ENCODE measurements at regions not wholly inside any gene's neighbourhood (a gene's known extent, or its start where the extent isn't known, plus 50 kb on each side); places are given as distances from the start of the nearest gene placed in this dataset.

- H3K27me3 Mint-ChIP-seq (ENCODE audit: insufficient read depth, low read depth): peaks cover 20% of the 10 kb centered on the region
- no peak overlapping the region for H3K4me3 Mint-ChIP-seq
- H4K20me1 ChIP-seq (ENCODE audit: low read depth): no peaks in the 10 kb centered on the region
Measured at GRCh38 chr3:10744098-10744465, 71.9 kb upstream of the SLC6A11 start.

GRCh38 chr3:10745392-10745791 is 70.6 kb upstream of the SLC6A11 start:
- DNase-seq (ENCODE audit: low spot score): no peak

More at GRCh38 chr3:10744098-10744465, 71.9 kb upstream of the SLC6A11 start:
- Mint-ChIP-seq H3K4me1 (no peaks in the 10 kb centered on the region), H3K9me3 (no peaks in the 10 kb centered on the region), H3K36me3 (no peaks in the 10 kb centered on the region), H3K27ac (no peak overlapping the region)
- Histone ChIP-seq H3K36me3 (no peaks in the 10 kb centered on the region), H3K9ac (no peak overlapping the region), H3K9me3 (ENCODE audit: low read depth) (no peaks in the 10 kb centered on the region), H3K27ac (no peak overlapping the region), H3K79me2 (ENCODE audit: low read depth) (no peaks in the 10 kb centered on the region), H3K4me3 (no peak overlapping the region), H3K27me3 (peaks cover 43% of the 10 kb centered on the region), H3F3A (ENCODE audit: low read depth) (no peaks in the 10 kb centered on the region), H3K4me1 (peaks cover 6% of the 10 kb centered on the region), H2AFZ (replicated peaks) (no peak overlapping the region), H3K4me2 (no peak overlapping the region)
- TF ChIP-seq EZH2 (IDR thresholded peaks at IDR 0.05) (no peak), CTCF (IDR thresholded peaks at IDR 0.05) (peak; percentile 38)
- peak; percentile 46 for DNase-seq (ENCODE audit: low spot score)

DNA sequence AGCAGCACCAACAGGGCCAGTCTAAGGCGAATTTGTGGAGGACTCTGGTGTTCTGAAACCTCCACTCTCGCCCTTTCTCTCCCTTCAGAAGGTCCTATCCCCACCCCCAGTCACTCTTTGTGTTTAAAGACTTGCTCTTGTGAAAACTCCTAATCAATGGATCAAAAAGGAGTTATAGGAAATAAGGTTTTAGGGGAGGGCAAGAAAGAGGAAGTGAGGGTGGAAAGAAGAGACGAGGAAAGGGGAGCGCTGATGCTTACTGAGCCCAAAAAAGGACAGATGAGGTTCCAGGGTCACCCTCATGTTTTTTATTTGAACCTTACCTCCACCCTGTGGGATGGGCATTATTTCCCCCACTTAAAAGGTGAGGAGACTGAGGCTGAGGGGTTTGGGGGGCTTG is 70.0 kb upstream of the SLC6A11 start:
- Mint-ChIP-seq H3K9me3 (no peaks in the 10 kb centered on the region), H3K27me3 (ENCODE audit: insufficient read depth, low read depth) (peaks cover 15% of the 10 kb centered on the region), H3K36me3 (no peaks in the 10 kb centered on the region)

More at GRCh38 chr3:10745392-10745791, 70.6 kb upstream of the SLC6A11 start:
- H3K4me3 Mint-ChIP-seq: no peak overlapping the region
- H3K36me3 ChIP-seq: no peaks in the 10 kb centered on the region
- no peaks in the 10 kb centered on the region for H3K4me1 Mint-ChIP-seq
- no peaks in the 10 kb centered on the region for H4K20me1 ChIP-seq (ENCODE audit: low read depth)
- H3K79me2 ChIP-seq (ENCODE audit: low read depth): no peaks in the 10 kb centered on the region
- peaks cover 43% of the 10 kb centered on the region for H3K27me3 ChIP-seq
- H3K27ac Mint-ChIP-seq: no peak overlapping the region
- no peaks in the 10 kb centered on the region for H3K9me3 ChIP-seq (ENCODE audit: low read depth)
- no peak overlapping the region for H3K9ac ChIP-seq
- H3K9me3 Mint-ChIP-seq: no peaks in the 10 kb centered on the region
- H3K4me1 ChIP-seq: peaks cover 6% of the 10 kb centered on the region
- no peak overlapping the region for H2AFZ ChIP-seq (replicated peaks)
- H3K36me3 Mint-ChIP-seq: no peaks in the 10 kb centered on the region
- peaks cover 17% of the 10 kb centered on the region for H3K27me3 Mint-ChIP-seq (ENCODE audit: insufficient read depth, low read depth)
- H3K4me3 ChIP-seq: no peak overlapping the region
- no peaks in the 10 kb centered on the region for H3F3A ChIP-seq (ENCODE audit: low read depth)
- TF ChIP-seq EZH2phosphoT487 (IDR thresholded peaks at IDR 0.05): no peak
- TF ChIP-seq CTCF (IDR thresholded peaks at IDR 0.05): no peak
- no peak for TF ChIP-seq EZH2 (IDR thresholded peaks at IDR 0.05)
- H3K4me2 ChIP-seq: no peak overlapping the region
- no peak overlapping the region for H3K27ac ChIP-seq

DNA sequence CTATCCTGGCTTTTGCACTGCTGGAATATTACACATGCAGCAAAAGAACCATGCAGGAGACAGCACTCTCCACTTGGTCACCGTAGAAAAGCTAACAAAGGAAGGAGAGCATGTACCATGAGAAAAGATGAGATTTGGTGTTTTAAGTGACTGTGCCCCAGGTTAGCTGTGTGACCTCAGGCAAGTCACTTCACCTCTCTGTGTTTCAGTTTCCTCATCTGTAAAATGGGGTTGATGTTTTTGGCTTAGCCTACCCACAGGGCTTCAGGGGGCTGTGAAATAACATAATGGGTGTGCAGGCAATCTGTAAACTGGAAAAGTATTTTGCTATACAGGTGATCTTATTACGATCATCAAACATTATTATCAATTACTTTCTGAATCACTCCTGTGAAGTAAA is 69.3 kb upstream of the SLC6A11 start:
- TF ChIP-seq CTCF (IDR thresholded peaks at IDR 0.05): no peak
- no peak for TF ChIP-seq EZH2phosphoT487 (IDR thresholded peaks at IDR 0.05)
- peaks cover 6% of the 10 kb centered on the region for H3K4me1 ChIP-seq
- Mint-ChIP-seq H3K36me3 (no peaks in the 10 kb centered on the region), H3K4me1 (no peaks in the 10 kb centered on the region), H3K4me3 (no peak overlapping the region), H3K27ac (no peak overlapping the region), H3K9me3 (no peaks in the 10 kb centered on the region), H3K27me3 (ENCODE audit: insufficient read depth, low read depth) (peaks cover 15% of the 10 kb centered on the region)
- H3K27ac ChIP-seq: no peak overlapping the region
- H2AFZ ChIP-seq (replicated peaks): no peak overlapping the region
- no peaks in the 10 kb centered on the region for H3F3A ChIP-seq (ENCODE audit: low read depth)
- H4K20me1 ChIP-seq (ENCODE audit: low read depth): no peaks in the 10 kb centered on the region
- no peak for DNase-seq (ENCODE audit: low spot score)
- H3K4me2 ChIP-seq: no peak overlapping the region
- H3K79me2 ChIP-seq (ENCODE audit: low read depth): no peaks in the 10 kb centered on the region
- no peak overlapping the region for H3K9ac ChIP-seq
- no peak overlapping the region for H3K4me3 ChIP-seq
- no peaks in the 10 kb centered on the region for H3K9me3 ChIP-seq (ENCODE audit: low read depth)
- peaks cover 56% of the 10 kb centered on the region for H3K27me3 ChIP-seq
- no peaks in the 10 kb centered on the region for H3K36me3 ChIP-seq

More for the DNA sequence above, 70.0 kb upstream of the SLC6A11 start:
- TF ChIP-seq EZH2 (IDR thresholded peaks at IDR 0.05): no peak
- Histone ChIP-seq H2AFZ (replicated peaks) (no peak overlapping the region), H3K4me1 (peaks cover 6% of the 10 kb centered on the region), H3K27ac (no peak overlapping the region), H3K79me2 (ENCODE audit: low read depth) (no peaks in the 10 kb centered on the region), H3K4me3 (no peak overlapping the region), H3K9ac (no peak overlapping the region), H3K36me3 (no peaks in the 10 kb centered on the region), H3K9me3 (ENCODE audit: low read depth) (no peaks in the 10 kb centered on the region), H3K27me3 (peaks cover 49% of the 10 kb centered on the region), H4K20me1 (ENCODE audit: low read depth) (no peaks in the 10 kb centered on the region), H3K4me2 (no peak overlapping the region), H3F3A (ENCODE audit: low read depth) (no peaks in the 10 kb centered on the region)
- H3K4me3 Mint-ChIP-seq: no peak overlapping the region
- no peaks in the 10 kb centered on the region for H3K4me1 Mint-ChIP-seq
- H3K27ac Mint-ChIP-seq: no peak overlapping the region
- DNase-seq (ENCODE audit: low spot score): no peak
